8988T (cell line): ENCODE measurements at regions not wholly inside any gene's neighbourhood (a gene's known extent, or its start where the extent isn't known, plus 50 kb on each side); places are given as distances from the start of the nearest gene placed in this dataset.

ENCODE experiments used
- DNase-seq: peaks from one replicate; pipeline ENCODE4 v3.0.0; 2011

DNA sequence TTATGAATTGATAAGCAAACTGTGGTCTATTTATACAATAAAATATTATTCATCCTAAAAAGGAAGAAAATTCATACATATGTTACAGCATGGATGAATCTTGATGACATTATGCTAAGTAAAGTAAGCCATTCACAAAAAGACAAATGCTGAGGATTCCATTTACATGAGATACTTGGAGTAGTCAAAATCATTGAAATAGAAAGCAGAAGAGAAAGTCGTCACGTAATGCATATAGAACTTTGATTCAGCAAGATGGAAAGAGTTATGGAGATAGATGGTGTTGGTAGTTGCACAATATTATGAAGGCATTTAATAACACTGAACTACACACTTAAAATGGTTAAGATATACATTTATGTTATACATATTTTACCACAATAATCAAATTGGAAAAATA is 309.7 kb upstream of the KLF6 start:
- DNase-seq = no peak

DNA sequence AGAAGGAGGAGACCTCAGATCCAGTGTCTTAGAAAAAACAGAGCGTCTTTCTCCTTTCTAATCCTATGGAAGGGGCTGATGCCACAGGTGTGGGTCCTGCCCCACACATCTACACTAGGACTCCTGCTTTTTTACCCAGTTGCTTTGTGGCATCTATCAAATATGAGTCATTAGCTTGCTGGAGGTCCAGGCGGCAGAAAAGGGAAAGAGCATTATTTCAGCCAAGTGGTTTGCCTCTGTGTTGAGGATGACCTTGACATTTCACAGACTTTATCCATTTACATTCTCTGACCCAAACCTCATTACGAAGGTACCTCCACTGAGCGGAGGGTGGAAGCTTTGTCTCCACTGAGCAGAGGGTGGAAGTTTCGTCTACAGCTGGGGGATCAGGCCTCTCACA is 308.4 kb upstream of the KLF6 start:
- no peak for DNase-seq

DNA sequence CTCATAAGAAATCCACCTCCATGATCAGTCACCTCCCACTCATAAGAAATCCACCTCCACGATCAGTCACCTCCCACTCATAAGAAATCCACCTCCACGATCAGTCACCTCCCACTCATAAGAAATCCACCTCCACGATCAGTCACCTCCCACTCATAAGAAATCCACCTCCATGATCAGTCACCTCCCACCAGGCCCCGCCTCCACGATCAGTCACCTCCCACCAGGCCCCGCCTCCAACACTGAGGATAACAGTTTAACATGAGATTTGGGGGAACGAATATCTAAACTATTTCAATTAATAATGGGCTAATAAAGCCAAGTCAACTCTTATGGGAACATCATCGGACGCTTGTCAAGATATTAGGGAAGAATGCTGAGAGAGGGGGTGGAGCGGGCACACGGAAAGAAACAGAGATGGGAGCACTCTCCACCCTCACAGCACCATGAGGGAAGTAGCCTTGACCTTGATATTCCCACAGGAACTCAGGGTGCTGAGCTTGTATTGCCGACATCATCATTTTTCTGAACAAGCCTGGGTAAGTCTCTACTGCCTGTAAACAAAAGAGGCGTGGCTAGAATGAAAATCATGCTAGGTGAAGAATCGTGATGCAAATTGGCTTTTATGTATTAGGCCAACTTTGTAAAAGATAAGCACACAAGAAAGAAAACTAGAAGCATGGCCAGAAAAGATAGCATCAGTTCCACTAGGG is 303.5 kb upstream of the KLF6 start:
- DNase-seq = no peak

DNA sequence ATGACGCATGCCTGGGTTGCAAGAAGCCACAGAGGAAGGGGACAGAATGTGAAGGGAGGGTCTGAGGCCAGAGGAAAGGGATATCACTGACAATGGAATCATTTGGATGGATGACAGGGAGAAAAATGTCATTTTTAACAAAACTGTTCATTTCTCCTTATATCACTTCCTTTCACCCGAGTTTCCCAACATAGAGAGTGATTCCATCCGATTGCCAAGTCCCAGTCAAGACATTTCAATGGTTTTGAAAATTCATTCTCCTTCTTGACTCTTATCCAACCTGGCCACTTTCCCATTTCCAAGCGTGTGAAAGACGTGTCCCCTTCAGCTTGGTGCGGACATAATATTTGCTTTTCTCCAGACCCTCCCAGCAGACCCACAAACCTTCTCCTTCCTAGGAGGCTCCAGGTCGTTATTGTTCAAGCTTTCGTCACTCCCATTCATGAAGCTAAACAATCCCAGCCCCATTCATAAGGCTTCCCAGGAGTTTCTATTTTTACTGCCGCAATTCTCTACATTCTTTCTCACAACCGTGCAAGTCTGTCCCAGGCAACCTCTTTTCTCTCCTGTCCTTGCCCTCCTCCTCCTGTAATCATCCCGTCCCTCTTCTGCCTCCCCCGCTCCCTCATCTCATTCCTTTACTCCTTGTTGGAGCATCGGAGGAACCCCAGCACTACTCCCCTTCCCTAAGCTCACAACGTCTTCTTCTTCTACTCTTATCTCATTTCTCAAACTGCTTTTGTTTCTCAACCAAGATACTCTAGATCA is 301.3 kb upstream of the KLF6 start:
- no peak for DNase-seq

DNA sequence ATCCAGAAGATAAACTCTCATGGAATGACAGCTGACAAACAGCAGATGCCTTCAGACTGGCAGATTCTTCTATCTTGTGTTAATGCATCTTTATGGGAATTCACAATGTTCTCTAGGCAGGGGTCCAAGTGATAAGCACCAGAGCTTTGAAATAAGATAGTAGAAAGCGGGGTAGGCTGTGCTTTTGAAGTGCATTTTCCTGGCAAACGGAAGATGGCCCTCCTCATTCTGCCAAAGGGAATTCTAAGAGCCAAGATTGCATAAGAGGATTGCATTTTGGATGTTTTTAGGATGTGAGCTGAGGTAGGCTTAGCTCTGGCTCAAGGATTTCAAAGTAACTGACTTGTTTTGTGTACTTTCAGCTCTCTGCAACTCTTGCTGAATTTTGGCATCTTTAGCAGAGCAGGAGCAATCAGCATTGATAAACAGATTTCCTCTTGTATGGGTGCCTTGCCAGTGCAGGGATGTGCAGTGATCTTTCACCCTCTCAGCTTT is 298.5 kb upstream of the KLF6 start:
- no peak for DNase-seq

DNA sequence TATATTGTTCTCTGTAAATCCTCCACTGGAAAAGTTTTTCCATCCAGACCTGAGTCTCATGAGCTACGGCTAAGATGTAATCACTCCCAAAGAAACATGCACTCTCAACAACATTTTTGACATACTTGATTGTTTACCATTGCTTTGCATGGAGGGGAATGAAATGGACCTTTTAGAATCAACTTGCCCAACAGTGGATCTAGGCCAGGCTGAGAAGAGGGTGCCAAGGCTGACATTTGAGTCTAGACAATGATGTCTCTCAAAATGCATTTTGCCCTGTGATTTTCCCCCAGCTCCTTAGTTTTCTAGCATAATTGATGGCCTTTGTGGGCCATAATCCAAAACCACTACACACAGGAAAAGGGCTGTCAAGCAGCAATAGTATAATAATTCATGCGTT is 297.9 kb upstream of the KLF6 start:
- DNase-seq = no peak

DNA sequence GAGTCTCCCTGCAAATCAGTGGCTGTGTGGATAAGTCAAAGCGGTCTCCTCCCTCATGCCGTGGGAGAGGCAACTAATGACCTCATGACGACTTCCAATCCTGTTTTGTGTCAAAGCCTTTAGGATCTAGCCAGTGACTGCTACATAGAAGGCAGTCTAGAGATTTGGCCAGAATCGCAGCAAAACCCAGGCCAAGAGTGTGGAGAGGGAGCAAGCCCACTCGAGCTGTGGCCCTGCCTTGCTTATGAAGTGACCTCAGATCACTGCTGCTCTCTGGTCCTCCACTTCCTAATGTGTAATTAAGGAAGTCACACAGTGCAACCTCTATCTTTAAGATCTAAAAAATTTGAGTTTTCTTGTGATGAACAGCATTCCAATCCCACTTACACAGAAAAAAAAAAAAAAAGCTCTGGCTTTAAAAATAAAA is 296.7 kb upstream of the KLF6 start:
- DNase-seq = no peak

DNA sequence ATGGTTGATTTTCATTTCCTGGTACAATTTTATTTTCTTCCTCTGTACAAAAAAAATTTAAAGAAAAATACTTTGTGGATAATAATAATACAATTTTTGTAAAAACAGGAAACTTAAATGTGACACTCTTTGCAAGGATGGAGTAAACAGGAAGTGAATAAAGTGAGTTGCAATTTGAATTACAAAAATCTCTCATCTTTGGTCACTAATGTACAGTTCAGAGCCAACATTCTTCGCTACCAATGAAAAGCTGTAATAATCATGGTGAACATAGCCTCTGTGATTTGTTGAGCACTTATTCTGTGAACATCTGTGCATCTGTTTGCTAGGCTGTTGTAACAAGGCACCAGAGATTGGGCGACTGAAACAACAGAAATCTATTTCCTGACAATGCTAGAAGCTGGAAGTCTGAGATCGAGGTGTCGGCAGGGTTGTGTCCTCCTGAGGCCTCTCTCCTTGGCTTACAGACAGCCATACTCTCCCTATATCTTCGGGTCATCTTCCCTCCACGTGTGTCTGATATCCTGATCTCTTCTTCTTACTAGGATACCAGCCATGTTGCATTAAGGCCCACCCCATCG is 295.3 kb upstream of the KLF6 start:
- no peak for DNase-seq

DNA sequence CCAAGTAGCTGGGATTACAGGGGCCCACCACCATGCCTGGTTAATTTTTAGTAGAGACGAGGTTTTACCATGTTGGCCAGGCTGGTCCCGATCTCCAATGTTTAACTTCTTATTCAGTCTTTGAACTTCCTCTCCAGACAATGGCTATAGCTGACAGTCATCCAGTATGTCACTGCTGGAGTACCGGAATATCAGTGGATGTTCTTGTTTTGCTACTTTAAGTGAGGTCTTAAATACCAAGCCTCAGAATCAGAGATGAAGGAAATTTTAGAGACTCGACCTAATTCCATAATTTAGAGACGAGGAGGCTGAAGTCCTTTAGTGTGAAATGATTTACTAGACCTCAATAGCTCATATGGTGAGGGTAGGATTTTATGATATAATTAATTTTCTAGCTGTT is 294.8 kb upstream of the KLF6 start:
- no peak for DNase-seq

DNA sequence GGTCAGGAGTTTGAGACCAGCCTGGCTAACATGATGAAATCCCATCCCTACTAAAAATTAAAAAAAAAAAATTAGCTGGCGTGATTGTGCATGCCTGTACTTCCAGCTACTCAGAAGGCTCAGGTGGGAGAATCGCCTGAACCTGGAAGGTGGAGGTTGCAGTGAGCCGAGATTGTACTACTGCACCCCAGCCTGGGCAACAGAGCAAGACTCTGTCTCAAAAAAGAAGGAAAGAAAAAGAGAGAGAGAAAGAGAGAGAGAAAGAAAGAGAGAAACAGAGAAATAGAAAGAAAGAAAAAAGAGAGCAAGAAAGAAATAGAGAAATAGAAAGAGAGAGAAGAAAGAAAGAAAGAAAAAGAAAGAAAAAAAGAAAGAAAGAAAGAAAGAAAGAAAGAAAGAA is 292.8 kb upstream of the KLF6 start:
- no peak for DNase-seq

DNA sequence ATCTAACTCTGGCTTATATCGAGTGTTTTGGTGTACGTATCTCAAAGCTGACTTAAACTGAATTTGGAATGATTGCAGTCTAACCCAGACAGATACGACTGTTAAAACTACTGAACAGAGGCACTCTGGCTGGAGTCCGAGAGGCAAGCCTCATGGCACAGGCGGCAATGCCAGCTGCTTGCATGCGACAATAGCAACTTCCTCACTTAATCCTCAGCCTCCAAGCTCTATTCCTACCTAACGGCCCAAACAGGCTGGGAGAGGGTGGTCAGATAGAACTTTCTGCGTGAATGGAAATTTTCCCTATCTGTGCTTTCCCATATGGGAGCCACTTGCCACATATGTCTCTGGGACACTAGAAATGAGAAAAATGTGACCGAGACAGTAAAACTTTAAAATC is 292.0 kb upstream of the KLF6 start:
- DNase-seq = no peak

DNA sequence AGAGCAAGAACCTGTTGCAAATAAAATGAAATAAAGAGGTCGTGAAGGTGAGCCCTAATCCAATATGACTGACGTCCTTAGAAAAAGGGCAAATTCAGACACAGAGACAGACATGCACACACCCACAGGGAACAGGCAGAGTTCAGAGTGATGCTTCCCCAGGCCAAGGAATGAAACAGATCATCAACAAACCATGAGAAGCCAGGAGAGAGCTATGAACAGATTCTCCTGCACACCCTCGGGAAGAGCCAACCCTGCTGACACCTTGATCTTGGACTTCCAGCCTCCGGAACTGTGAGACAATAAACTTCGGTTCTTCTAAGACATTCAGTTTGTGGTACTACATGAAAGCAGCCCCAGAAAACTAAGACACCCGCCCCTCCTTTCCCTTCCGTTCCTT is 290.4 kb upstream of the KLF6 start:
- no peak for DNase-seq

DNA sequence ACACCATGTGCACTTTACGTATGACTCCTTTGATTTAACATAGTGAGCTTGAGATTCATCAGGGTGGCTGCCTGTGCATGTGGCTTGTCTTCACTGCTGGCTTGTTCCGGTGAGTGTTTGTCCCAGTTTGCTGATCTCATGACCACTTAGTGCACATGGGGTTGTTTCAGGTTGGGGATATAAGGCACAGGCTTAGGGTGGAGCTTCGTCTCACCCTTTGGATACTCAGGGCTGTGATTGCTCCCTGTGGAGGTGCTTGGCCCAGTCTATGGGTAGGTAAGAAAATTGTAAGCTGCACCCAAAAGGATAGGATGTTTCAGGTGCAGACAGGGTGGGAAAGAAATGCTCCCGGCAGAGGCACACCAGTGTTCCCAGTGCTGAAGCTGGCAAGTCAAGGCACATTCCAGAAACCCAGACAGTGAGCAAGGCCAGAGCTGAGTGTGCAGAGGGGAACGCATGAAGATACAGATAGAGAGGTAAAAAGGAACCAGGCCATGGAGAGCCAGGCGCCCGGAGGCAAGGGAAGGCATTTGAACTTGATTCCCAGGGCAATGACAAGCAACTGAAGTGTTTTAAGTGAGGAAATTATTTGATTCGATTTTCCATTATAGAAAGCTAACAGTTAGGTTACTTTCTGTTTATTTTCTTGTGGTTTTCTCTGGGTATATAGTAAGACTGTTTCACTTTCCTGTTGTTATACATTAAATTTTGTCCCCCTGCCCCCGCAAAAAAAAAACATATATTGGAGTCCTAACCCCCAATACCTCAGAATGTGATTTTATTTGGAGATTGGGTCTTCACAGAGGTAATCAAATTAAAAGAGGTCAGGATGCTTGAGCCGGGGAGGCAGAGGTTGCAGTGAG is 289.8 kb upstream of the KLF6 start:
- no peak for DNase-seq

DNA sequence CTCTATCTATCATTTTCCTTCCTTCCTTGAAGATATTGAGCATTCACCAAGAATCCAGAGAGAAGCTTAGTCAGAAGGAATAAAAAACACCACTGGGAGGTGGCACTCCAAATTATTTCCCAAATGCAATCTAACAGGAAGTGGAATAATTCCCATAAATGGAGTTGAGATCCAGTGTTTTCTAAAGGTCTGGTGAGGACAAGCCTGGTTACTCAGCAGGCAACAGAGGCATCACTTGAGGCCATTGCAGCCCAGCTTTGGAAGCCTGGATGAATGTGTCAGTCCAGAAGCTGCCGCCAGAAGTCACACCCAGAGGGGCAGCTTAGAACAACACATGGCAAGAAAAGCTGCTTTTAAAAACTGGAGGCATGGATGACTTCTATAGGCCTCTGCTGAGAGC is 288.9 kb upstream of the KLF6 start:
- no peak for DNase-seq

DNA sequence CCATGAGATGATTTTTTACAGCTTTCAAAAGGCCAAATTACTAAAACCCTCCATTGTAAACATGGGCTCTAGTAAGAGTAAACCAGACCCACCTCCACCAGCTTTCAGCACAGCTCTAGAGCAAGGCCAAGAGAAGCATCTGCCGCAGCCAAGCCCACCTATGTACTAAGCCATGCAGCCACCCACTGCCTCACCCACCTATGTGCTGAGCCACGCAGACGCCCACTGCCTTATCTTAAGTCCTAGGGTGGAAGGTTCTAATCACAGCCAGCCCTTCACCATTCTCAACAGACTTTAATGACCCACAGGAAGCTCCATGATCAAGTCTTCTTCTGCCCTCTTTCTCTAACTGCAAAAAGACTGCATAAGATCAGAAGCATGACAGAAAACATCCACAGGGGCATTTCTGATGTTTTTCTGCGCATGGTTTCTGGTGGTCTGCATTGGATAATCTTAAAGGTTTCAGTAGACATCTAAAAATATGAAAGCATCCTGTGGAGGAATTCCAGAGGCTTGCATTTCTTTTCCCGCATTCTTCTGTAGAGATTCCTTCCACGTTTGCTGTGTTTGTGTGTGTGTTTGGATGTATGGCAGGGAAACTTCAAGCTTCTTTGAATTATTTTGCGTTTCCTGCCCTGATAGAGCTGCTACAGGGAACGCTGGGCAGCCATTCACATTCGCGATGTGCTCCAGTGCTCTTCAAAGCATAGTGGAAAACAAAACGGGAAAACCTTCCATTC is 286.1 kb upstream of the KLF6 start:
- DNase-seq = no peak

DNA sequence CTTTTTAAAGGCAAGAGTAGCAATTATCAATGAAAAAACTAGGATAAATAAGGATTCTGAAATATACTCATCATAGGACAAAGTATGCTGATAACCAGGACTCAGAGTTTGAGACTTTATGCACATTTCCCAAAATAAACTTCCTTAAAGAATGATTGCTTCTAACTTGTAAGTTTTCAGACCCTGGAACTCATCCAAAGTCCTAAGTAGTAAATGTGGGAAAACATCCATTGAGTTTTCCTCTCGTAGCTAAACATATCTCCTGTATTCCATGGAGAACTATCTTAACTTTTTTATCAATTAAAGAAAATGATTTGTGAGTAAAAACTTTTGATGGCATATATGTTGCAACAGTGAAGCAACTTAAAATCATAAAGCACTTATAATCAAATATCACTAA is 285.2 kb upstream of the KLF6 start:
- no peak for DNase-seq

DNA sequence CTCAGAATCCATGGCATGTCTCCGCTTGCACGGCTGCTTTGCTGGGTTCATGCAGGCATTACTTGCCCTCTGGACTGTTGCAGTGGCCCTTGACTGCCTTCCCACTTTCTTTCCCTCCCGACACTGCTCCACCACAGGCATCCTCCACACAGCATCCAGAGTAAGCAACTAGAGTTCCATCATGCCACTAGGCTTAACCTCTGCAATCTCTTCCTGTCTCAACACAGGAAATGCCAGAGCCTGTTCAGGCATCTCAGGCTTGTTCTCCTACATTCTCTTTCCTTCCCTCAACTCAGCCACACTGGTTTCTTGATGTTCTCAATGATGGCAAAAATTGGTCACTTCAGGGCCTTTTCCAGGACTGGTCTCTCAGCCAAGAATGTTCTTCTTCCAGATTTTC is 284.5 kb upstream of the KLF6 start:
- no peak for DNase-seq

DNA sequence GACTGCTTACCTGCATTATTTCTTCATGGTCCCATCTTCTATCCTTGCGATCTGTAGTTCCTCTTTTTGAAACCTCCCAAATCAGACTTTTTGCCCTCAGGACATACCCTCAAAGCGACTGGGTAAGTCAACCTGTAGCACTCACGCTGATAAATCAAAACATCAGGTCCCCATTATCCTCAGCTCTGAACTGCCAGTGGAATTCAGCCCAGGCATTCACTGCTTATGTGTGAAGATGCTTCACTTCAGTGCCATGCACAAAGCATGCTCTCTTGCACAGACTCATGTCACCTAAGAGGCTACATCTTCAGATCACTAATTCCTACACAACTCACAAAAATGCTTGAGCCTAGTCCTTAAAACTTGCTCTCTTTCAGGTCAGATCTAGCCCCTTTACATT is 283.6 kb upstream of the KLF6 start:
- DNase-seq = no peak

DNA sequence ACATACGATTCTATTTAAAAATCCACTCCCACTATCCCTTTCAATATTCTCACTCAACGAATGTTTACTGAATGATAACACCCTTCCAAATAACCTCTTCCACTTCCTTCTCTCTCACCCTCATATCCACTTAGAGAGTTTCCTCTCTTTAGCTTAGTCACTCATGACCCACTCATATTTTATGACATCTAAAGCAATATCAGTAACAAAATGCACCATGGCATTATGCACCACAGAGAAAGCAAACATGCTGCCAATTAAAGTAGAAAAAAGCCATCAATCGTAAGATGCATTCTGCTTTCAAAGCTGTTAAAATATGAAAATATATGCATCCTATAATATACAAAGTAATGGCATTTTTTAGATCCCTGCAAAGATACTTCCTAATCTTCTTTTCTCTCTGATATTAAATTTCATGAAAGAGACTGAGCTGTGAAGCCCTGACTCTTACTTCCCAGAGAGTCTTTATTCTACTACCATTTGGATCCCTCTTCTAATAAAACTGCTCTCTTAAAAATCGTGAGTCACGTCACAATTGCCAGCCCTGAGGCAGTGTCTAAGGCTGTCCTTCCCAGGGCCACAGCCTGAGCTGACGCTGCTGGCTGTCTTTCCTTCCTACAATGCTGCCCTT is 283.0 kb upstream of the KLF6 start:
- no peak for DNase-seq

DNA sequence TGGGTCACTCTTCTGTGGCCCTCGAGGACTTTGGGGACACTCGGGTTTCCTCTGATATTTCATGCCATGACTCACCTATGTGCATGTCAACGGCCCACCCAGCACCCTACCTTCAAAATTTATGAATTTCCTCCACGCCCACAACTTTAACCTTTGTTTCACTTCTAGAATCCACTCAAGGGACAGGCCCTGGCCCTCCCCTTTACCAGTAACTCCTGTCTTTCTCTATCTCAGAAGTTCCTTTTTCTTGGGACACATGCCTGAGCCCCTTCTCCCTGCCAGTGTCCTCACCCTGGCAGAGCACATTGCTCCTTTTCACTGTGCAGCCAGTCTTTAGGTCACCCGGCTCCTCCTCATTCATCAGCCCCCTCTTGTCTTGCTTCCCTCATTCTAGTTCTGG is 282.5 kb upstream of the KLF6 start:
- DNase-seq = no peak

DNA sequence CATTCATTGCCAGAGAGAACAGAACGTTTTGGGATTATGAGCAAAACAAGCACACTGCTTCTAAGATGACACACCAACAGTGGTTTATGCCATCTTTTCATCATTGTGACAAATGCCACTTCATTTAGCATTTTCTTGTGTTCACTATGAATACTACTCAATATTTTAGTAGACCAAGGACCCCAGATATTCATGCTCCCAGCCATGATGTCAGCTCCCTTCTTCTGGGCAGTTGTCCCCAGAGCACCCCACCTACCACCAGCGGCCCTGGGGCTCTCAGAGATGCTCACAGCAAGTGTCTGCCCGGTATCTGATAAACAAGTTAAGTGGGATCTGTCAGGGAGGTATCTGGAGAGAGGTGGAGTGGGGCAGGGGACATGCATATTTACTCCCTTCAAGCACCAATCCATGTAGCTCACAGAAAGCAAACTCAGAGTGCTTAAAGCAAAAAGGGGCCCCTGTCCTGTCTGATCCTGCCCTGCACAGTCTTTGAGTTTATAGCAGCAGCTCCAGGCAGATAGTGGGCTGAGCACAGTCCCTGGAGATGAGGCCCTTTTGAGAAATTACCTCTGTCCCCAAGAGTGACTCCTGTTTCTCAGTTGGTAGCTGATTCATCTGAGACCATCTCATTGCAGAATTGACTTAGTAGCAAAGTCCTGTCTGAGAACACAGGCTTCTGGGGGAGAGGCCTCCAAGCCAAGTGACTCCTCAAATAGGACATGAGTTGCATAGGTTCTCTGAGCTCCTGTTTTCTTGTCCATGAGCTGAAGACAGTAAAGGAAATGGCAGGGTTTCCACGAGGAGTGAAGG is 281.8 kb upstream of the KLF6 start:
- no peak for DNase-seq
